WI38 (cell line): ENCODE measurements at regions not wholly inside any gene's neighbourhood (a gene's known extent, or its start where the extent isn't known, plus 50 kb on each side); places are given as distances from the start of the nearest gene placed in this dataset.
"Not testable (repeated sequence)": the region's sequence is repeated elsewhere in the genome, so short reads cannot be mapped to it uniquely, and the experiment has no call there.

Experiments used
- H3K4me3 ChIP-seq: 2 replicates; pipeline ENCODE4 v1.5.1; 2011; ENCODE audit warnings: low read depth, mild to moderate bottlenecking, control low read depth, low read length
- CTCF ChIP-seq: IDR thresholded peaks from 2 replicates; pipeline ENCODE4 v1.5.1; 2012; ENCODE audit warnings: low read depth, mild to moderate bottlenecking, control low read depth, low read length

GRCh38 chr4:77269505-77269904 lies 112.5 kb downstream of the CCNG2 start:
- no peak overlapping the region for H3K4me3 ChIP-seq
- no peak for TF ChIP-seq CTCF

- no peak overlapping the region for H3K4me3 ChIP-seq
- no peak for TF ChIP-seq CTCF
Measured at GRCh38 chr4:77273412-77273811, 116.4 kb downstream of the CCNG2 start.

- not testable (repeated sequence) for H3K4me3 ChIP-seq
Measured at GRCh38 chr4:77279114-77279513, 122.1 kb downstream of the CCNG2 start.

- TF ChIP-seq CTCF: no peak
- no peak overlapping the region for H3K4me3 ChIP-seq
Measured at GRCh38 chr4:77282305-77282704, 125.3 kb downstream of the CCNG2 start.

- TF ChIP-seq CTCF: no peak
- no peak overlapping the region for H3K4me3 ChIP-seq
Measured at GRCh38 chr4:77284036-77284435, 127.0 kb downstream of the CCNG2 start.

- no peak for TF ChIP-seq CTCF
- no peak overlapping the region for H3K4me3 ChIP-seq
Measured at GRCh38 chr4:77286906-77287305, 129.9 kb downstream of the CCNG2 start.

- H3K4me3 ChIP-seq: no peak overlapping the region
- TF ChIP-seq CTCF: no peak
Measured at GRCh38 chr4:77293426-77293825, 136.4 kb downstream of the CCNG2 start.

- H3K4me3 ChIP-seq: not testable (repeated sequence)
Measured at GRCh38 chr4:77300996-77301395, 144.0 kb downstream of the CCNG2 start.

- no peak overlapping the region for H3K4me3 ChIP-seq
- no peak for TF ChIP-seq CTCF
Measured at GRCh38 chr4:77305766-77306165, 148.8 kb downstream of the CCNG2 start.
